Left hindlimb (tissue), 1 donor: ENCODE measurements at regions not wholly inside any gene's neighbourhood (a gene's known extent, or its start where the extent isn't known, plus 50 kb on each side); places are given as distances from the start of the nearest gene placed in this dataset.

Experiments
- DNase-seq: peaks from one replicate; pipeline ENCODE4 v3.0.0-alpha.2; 2018

DNA sequence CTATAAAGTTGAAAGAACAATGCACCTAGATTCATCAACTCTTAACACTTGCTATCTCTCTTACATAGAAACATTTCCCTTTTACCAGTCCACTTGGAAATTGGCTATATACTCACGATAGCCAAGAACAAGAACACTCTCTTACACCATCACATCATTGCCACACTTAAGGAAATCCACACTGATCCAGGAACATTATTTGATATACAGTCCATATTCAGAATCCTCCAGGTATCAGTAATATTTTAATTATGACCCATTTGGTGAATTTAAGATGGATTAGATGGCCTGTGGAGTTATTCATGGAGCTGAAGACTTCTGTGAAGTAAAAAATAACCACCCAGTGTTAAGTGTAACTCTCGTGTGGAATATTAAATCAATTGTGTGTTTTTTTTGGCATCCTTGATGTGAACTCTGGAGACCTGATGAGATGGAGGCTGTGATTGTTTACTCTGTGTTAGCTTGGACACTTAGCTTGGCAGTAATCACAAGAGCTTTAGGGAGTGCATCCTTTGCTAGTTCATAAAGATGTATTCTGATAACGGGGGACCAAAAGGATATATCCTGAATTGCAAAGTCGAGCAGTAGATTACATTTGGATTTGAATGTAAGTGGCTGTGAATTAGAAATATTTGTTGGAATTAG lies 52.0 kb upstream of the ABL1 start:
- DNase-seq, result no peak

DNA sequence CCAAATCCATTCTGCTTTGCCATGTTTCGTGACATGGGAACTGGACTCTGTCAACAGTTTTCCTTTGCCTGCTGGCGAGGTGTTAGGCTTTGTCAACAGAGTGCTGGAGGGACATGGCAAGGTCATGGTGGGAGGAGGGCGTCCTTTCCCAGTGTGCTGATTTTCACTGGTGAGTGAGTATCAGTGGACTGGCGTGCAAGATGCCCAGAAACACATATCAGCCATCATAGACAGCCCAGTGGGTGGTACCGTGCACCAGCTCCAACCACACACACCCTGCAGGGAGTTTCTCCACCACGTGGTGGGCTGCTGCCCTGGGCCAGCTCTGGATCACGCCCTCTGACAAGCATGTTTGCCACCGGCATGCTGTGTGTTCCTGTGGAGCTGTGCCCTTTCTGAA lies 50.0 kb upstream of the ABL1 start:
- DNase-seq, result no peak
